Endodermal cell (in vitro differentiated cells): ENCODE measurements at regions not wholly inside any gene's neighbourhood (a gene's known extent, or its start where the extent isn't known, plus 50 kb on each side); places are given as distances from the start of the nearest gene placed in this dataset.

Source experiments
- DNase-seq: peaks from one replicate; pipeline ENCODE4 v3.0.0-alpha.2; 2017
- H3K27ac ChIP-seq: 2 replicates; pipeline ENCODE4 v1.5.1; 2013; ENCODE audit warnings: mild to moderate bottlenecking, low read depth, low read length, moderate library complexity
- H3K27me3 ChIP-seq: 2 replicates; pipeline ENCODE4 v1.6.1; 2013; ENCODE audit warnings: mild to moderate bottlenecking, low read length, moderate library complexity; ENCODE audit not compliant: insufficient read depth, control insufficient read depth, poor library complexity, severe bottlenecking
- H3K36me3 ChIP-seq: 2 replicates; pipeline ENCODE4 v1.7.0; 2013; ENCODE audit warnings: mild to moderate bottlenecking, low read length, moderate library complexity; ENCODE audit not compliant: control insufficient read depth, insufficient read depth
- H3K4me1 ChIP-seq: one replicate; pipeline ENCODE4 v1.7.0; 2013; ENCODE audit warnings: low read length; ENCODE audit not compliant: control insufficient read depth, insufficient read depth
- H3K4me3 ChIP-seq: 2 replicates; pipeline ENCODE4 v1.5.1; 2013; ENCODE audit warnings: mild to moderate bottlenecking, low read length, moderate library complexity
- H3K9ac ChIP-seq: 2 replicates; pipeline ENCODE4 v1.6.1; 2013; ENCODE audit warnings: mild to moderate bottlenecking, low read length, moderate library complexity; ENCODE audit not compliant: poor library complexity, severe bottlenecking; ENCODE audit errors: extremely low read depth
- H3K9me3 ChIP-seq: 2 replicates; pipeline ENCODE4 v1.6.1; 2013; ENCODE audit warnings: mild to moderate bottlenecking, low read length, moderate library complexity; ENCODE audit not compliant: control insufficient read depth
- H3K27ac Mint-ChIP-seq: 2 replicates; pipeline ENCODE4 v1.8.0; 2020; ENCODE audit warnings: mixed read lengths
- H3K27me3 Mint-ChIP-seq: 2 replicates; pipeline ENCODE4 v1.8.0; 2021; ENCODE audit warnings: mild to moderate bottlenecking, mixed read lengths; ENCODE audit not compliant: insufficient read depth
- H3K36me3 Mint-ChIP-seq: 2 replicates; pipeline ENCODE4 v1.8.0; 2020; ENCODE audit warnings: low read depth, mixed read lengths
- H3K4me1 Mint-ChIP-seq: 2 replicates; pipeline ENCODE4 v1.8.0; 2020; ENCODE audit warnings: mixed read lengths
- H3K4me3 Mint-ChIP-seq: 2 replicates; pipeline ENCODE4 v1.8.0; 2020; ENCODE audit warnings: mild to moderate bottlenecking, moderate library complexity, mixed read lengths
- H3K9me3 Mint-ChIP-seq: 2 replicates; pipeline ENCODE4 v1.8.0; 2020; ENCODE audit warnings: mild to moderate bottlenecking, mixed read lengths
- WGBS, 2 experiments: methylation state at CpG; one replicate each; pipeline versions ENCODE4 v1.1.5 to v1.1.7; 2013; ENCODE audit warnings: missing lambda C conversion rate in 2 of 2, mixed read lengths in 1 of 2; ENCODE audit not compliant: insufficient coverage in 1 of 2, insufficient read length in 1 of 2; 5-methylcytosine and 5-hydroxymethylcytosine counted together
- TF ChIP-seq, protein P1 (sequence below): fragments of 200-600 bp; sonication (generic); conservative IDR thresholded peaks from 2 replicates; pipeline ENCODE4 v1.5.0; 2021; ENCODE audit warnings: antibody characterized with exemption, mild to moderate bottlenecking

DNA sequence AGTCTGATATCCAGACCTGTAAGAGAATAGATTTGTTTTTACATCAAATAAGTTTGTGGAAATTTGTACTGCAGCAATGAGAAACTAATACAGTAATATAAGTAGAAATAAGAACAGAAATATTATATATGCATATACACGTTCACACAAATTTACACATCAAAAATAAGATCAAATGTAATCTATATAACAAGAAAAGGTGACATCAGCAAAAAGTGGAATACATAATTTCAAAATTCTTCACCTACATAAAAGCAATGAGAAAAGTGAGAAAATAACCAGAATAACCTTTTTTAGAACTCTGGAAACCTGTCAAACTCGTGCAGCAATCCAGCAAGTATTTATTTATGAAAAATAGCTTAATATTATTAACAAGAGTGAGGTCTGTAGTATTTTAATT is 1124.6 kb upstream of the ATXN7L3B start:
- no peaks in the 10 kb centered on the region for H3K4me1 Mint-ChIP-seq
- Histone ChIP-seq H3K4me3 (peak overlapping the region; percentile 18), H3K9ac (no peak overlapping the region), H3K9me3 (peaks cover 41% of the 10 kb centered on the region), H3K27me3 (no peaks in the 10 kb centered on the region), H3K27ac (no peak overlapping the region), H3K36me3 (no peaks in the 10 kb centered on the region), H3K4me1 (no peaks in the 10 kb centered on the region)
- H3K4me3 Mint-ChIP-seq, result no peak overlapping the region
- no peak for DNase-seq
- no peaks in the 10 kb centered on the region for H3K36me3 Mint-ChIP-seq
- no peaks in the 10 kb centered on the region for H3K27me3 Mint-ChIP-seq
- TF ChIP-seq, protein P1, sequence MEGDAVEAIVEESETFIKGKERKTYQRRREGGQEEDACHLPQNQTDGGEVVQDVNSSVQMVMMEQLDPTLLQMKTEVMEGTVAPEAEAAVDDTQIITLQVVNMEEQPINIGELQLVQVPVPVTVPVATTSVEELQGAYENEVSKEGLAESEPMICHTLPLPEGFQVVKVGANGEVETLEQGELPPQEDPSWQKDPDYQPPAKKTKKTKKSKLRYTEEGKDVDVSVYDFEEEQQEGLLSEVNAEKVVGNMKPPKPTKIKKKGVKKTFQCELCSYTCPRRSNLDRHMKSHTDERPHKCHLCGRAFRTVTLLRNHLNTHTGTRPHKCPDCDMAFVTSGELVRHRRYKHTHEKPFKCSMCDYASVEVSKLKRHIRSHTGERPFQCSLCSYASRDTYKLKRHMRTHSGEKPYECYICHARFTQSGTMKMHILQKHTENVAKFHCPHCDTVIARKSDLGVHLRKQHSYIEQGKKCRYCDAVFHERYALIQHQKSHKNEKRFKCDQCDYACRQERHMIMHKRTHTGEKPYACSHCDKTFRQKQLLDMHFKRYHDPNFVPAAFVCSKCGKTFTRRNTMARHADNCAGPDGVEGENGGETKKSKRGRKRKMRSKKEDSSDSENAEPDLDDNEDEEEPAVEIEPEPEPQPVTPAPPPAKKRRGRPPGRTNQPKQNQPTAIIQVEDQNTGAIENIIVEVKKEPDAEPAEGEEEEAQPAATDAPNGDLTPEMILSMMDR, result no peak
- WGBS, 2 experiments, result no CpG with 5 or more reads among the region's 2 CpGs
- H3K9me3 Mint-ChIP-seq, result peaks cover 42% of the 10 kb centered on the region
- no peak overlapping the region for H3K27ac Mint-ChIP-seq

DNA sequence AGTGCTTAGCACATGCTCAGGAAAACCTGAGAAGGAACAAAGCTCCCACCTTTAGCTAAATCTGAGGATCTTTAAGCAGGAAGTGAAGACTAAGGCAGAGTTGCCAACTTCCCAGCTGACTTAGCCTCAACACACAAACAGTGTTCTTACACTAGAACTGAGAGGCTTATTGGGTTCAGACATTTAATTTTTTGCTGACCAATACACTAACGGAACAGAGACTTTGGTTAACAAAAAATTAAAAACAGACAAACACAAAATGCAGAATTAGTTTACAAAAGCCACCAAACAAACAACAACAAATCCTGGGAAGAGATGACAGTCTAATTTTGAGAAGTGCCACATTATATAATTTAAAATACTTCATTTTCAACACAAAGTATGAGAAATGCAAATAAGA is 1123.7 kb upstream of the ATXN7L3B start:
- Histone ChIP-seq H3K27ac (no peak overlapping the region), H3K4me1 (no peaks in the 10 kb centered on the region), H3K9me3 (peaks cover 41% of the 10 kb centered on the region), H3K9ac (no peak overlapping the region), H3K4me3 (peak overlapping the region; percentile 18), H3K36me3 (no peaks in the 10 kb centered on the region), H3K27me3 (no peaks in the 10 kb centered on the region)
- H3K4me1 Mint-ChIP-seq, result no peaks in the 10 kb centered on the region
- TF ChIP-seq, protein P1, result no peak
- H3K36me3 Mint-ChIP-seq, result no peaks in the 10 kb centered on the region
- no peak for DNase-seq
- H3K9me3 Mint-ChIP-seq, result peaks cover 42% of the 10 kb centered on the region
- WGBS, 2 experiments, result 26% methylated on average over 1 of the region's 1 CpG; no CpG with 5 or more reads in 1 of the 2 experiments
- no peak overlapping the region for H3K27ac Mint-ChIP-seq
- H3K4me3 Mint-ChIP-seq, result no peak overlapping the region
- H3K27me3 Mint-ChIP-seq, result no peaks in the 10 kb centered on the region

DNA sequence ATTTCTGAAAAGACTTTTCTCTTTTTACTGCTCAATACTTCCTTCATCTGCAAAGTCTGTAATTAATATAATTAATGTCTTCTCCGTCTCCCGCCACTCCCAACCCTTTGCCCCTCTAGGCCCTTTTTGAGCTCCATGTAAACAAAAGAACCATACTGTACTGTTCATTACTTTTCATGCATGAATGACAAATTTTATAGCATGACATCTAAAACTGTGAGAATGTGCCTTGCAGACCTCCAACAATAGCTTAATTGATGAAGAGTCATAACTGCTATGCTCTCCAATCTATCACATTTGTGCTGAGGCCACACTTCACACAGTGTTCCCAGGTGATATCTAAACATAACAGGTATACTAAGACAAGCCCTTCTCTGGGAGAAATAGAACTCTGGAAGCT is 1122.7 kb upstream of the ATXN7L3B start:
- H3K4me3 ChIP-seq, result no peak overlapping the region
- Mint-ChIP-seq H3K27ac (no peak overlapping the region), H3K9me3 (peaks cover 42% of the 10 kb centered on the region), H3K4me1 (no peaks in the 10 kb centered on the region), H3K36me3 (no peaks in the 10 kb centered on the region), H3K4me3 (no peak overlapping the region), H3K27me3 (no peaks in the 10 kb centered on the region)
- DNase-seq, result no peak
- H3K9me3 ChIP-seq, result peaks cover 41% of the 10 kb centered on the region
- H3K27ac ChIP-seq, result no peak overlapping the region
- H3K27me3 ChIP-seq, result no peaks in the 10 kb centered on the region
- H3K4me1 ChIP-seq, result no peaks in the 10 kb centered on the region
- 100% methylated on average over 2 of the region's 2 CpGs for WGBS, 2 experiments
- TF ChIP-seq, protein P1, result no peak
- no peak overlapping the region for H3K9ac ChIP-seq
- no peaks in the 10 kb centered on the region for H3K36me3 ChIP-seq
